WI38 (cell line): ENCODE measurements at regions not wholly inside any gene's neighbourhood (a gene's known extent, or its start where the extent isn't known, plus 50 kb on each side); places are given as distances from the start of the nearest gene placed in this dataset.

ENCODE experiments used
- H3K4me3 ChIP-seq: 2 replicates; pipeline ENCODE4 v1.5.1; 2011; ENCODE audit warnings: low read depth, mild to moderate bottlenecking, control low read depth, low read length
- CTCF ChIP-seq: IDR thresholded peaks from 2 replicates; pipeline ENCODE4 v1.5.1; 2012; ENCODE audit warnings: low read depth, mild to moderate bottlenecking, control low read depth, low read length

GRCh38 chr4:164203476-164203875, 550.5 kb upstream of the SMIM31 start:
- TF ChIP-seq CTCF = no peak
- no peak overlapping the region for H3K4me3 ChIP-seq

- no peak for TF ChIP-seq CTCF
- H3K4me3 ChIP-seq = no peak overlapping the region
Observed at GRCh38 chr4:164204434-164204833, 549.5 kb upstream of the SMIM31 start.

- no peak for TF ChIP-seq CTCF
- no peak overlapping the region for H3K4me3 ChIP-seq
Observed at GRCh38 chr4:164207460-164207859, 546.5 kb upstream of the SMIM31 start.

DNA sequence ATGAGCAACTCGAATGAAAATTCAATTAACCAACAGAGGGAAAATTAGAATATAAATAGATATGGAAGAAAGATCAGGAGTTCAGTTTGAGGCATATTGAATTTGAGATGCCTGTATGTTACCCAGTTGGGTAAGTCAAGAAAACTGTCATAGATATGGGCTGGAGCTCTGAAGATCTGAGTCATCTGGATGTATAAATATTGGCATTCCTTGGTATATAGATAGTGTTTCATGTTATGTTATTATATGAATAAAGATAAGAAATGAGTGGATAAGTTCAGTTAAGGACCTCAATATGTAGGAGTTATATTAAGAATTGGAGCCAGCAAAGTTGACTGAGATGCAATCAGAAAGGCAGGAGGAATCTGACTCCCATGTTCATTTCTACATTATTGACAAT, 543.6 kb upstream of the SMIM31 start:
- no peak for TF ChIP-seq CTCF

DNA sequence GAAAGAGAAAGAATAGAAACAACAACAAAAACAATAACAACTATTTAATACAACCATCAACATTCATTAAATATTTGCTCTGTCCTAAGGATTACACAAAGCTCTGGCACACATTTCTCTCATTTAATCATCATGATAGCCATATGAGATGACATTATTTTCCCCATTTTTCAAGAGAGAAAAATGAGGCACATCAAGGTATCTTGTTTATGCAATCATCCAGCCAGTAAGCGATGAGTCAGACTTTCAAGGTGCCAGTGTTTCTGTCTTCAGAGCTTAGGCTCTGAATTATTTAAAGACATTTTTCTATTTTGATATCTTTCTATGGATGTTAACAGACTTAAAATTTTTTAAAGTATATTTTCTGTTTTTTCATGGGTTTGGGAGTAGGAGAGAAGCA, 541.8 kb upstream of the SMIM31 start:
- TF ChIP-seq CTCF = no peak
- H3K4me3 ChIP-seq = no peak overlapping the region

More for the DNA sequence above, 543.6 kb upstream of the SMIM31 start:
- no peak overlapping the region for H3K4me3 ChIP-seq

DNA sequence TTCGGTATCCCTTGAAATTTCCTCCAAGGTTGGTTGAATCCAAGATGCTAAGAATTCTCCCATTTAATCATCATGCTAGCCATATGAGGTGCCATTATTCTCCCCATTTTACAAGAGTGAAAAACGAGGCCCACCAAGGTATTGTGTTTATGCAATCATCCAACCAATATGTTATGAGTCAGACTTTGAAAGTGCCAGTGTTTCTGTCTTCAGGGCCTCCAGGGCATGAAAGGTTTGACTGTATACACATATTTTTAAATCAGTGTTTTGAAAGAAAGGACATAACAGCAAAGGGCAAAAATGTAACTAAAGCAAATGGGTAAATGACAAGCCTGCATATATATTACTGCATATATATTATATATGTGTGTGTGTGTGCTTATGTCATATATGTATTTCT, 541.2 kb upstream of the SMIM31 start:
- no peak for TF ChIP-seq CTCF
- H3K4me3 ChIP-seq = no peak overlapping the region

DNA sequence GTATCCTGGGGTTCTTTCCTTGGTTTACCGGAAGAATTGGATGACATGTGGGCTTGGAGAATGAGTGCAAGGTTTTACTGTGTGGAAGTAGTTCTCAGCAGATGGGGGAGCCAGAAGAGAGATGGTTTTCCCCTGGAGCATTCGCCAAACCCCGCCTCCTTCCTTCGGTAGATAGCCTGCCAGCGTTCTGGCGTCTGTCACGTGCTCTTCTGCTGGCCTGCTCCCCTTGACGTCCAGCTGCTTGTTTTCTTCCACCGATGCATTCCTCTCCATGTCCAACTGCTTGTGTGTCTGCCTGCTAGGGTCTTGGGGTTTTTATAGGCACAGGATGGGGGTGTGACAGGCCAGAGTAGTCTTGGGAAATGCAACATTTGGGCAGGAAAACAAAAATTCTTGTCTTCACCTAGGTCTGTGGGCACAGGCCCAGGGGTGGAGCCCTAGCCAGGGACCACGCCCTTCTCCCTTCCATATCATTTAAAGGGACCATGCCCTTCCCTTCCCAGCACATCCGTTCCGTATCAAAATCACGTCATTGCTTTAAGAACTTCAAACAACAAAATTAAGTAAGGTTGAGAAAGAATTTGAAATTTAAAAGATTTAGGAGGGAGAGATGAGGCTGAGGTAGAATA, 538.7 kb upstream of the SMIM31 start:
- no peak for TF ChIP-seq CTCF
- H3K4me3 ChIP-seq = no peak overlapping the region
